ENCODE measurements at regions not wholly inside any gene's neighbourhood (a gene's known extent, or its start where the extent isn't known, plus 50 kb on each side); places are given as distances from the start of the nearest gene placed in this dataset.

DNA sequence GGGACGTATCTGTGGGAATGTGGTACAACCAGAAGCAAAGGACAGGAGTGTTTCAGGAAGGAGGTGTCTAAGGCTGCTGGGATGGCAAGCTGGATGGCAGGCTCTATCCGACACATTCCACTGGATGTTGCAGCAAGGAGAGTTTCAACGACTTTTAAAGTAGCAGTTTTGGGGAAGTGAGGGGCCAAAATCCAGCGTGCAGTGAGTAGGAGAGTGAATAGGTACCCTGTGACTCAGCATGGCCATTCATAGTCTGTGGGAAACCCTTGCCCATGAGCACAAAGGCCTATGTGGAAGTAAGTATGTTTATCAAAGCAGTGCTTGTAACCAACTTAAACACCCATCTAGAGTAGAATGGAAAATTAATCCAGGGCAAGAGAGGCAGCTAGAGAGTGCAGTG, 664.7 kb downstream of the ACTL7B start:
- 48% methylated on average over 4 of the region's 4 CpGs for WGBS (ENCODE audit: insufficient coverage)
- no peaks in the 10 kb centered on the region for H3K9me3 ChIP-seq
- H3K27ac Mint-ChIP-seq: no peak overlapping the region
- H3K4me3 ChIP-seq (ENCODE audit: control insufficient read depth in 1 of 2, extremely low read depth in 1 of 2, low read length in 1 of 2): no peak overlapping the region
- H3K4me1 ChIP-seq (ENCODE audit: control insufficient read depth in 1 of 2, extremely low read depth in 1 of 2, insufficient read depth in 2 of 2, low read length in 2 of 2): no peaks in the 10 kb centered on the region
- H3K4me3 Mint-ChIP-seq: no peak overlapping the region
- ATAC-seq (replicated peaks in 1 of 4) (no peak), DNase-seq (no peak)
- no peak overlapping the region for H3K27ac ChIP-seq (ENCODE audit: low read length)
- POLR2A ChIA-PET: no interaction called here
- H3K36me3 ChIP-seq (ENCODE audit: control insufficient read depth in 2 of 2, extremely low read depth in 1 of 2, insufficient read depth in 1 of 2, low read length in 1 of 2): no peaks in the 10 kb centered on the region
- H3K27me3 ChIP-seq (replicated peaks in 1 of 2; ENCODE audit: control insufficient read depth in 2 of 2, extremely low read depth in 1 of 2, insufficient read depth in 2 of 2, low read length in 1 of 2): no peaks in the 10 kb centered on the region
- H3K27me3 Mint-ChIP-seq: no peaks in the 10 kb centered on the region
- H3K36me3 Mint-ChIP-seq: no peaks in the 10 kb centered on the region
- CTCF ChIA-PET: no interaction called here
- H3K9me3 Mint-ChIP-seq: peaks cover 0 to 21% (median 3%) of the 10 kb centered on the region in 3 donors
- no peaks in the 10 kb centered on the region for H3K4me1 Mint-ChIP-seq

DNA sequence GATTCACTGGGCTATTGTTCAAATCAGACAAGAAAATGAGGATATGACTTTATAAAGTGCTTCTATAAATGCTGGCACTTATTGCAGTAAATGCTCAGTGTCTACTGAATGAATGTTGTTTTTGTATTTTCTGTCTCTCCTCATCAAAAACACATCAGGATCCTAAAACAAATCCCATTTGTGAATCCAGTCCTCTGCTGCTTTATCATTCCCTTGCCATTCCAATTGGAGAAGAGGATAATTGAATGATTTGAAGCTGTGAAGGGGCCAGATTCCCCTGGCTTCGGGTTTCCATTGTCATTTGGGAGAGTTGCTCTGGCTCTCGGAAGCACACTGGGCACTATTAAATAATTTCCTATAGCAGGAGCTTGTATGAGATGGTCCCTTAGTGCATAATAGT, 666.8 kb downstream of the ACTL7B start:
- WGBS (ENCODE audit: insufficient coverage): no CpG with 5 or more reads among the region's 2 CpGs
- H3K27me3 Mint-ChIP-seq: no peaks in the 10 kb centered on the region
- POLR2A ChIA-PET: no interaction called here

DNA sequence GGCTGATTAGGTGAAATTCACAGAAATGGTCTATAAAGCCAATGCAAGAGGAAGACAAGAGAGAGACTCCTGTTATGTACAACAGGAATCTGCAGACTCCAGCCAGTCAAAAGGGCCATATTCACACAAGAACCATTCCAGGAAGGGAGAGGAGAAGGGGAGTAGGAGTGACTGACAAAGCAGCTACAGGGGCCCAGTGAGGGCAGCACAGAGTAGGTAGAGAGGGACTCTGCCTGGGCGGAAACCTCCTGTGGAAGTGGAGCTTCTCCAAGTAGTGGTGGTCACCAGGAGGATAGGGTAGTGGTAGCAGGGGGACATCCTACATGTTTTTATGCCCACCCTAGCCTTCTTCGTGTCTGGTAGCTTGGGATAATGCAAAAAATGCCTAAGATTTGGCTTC, 667.3 kb downstream of the ACTL7B start:
- Histone ChIP-seq H3K36me3 (ENCODE audit: control insufficient read depth in 2 of 2, extremely low read depth in 1 of 2, insufficient read depth in 1 of 2, low read length in 1 of 2) (no peaks in the 10 kb centered on the region), H3K9me3 (no peaks in the 10 kb centered on the region), H3K27ac (ENCODE audit: low read length) (no peak overlapping the region), H3K4me3 (ENCODE audit: control insufficient read depth in 1 of 2, extremely low read depth in 1 of 2, low read length in 1 of 2) (no peak overlapping the region), H3K27me3 (replicated peaks in 1 of 2; ENCODE audit: control insufficient read depth in 2 of 2, extremely low read depth in 1 of 2, insufficient read depth in 2 of 2, low read length in 1 of 2) (no peaks in the 10 kb centered on the region), H3K4me1 (ENCODE audit: control insufficient read depth in 1 of 2, extremely low read depth in 1 of 2, insufficient read depth in 2 of 2, low read length in 2 of 2) (no peaks in the 10 kb centered on the region)
- Mint-ChIP-seq H3K4me1 (no peaks in the 10 kb centered on the region), H3K9me3 (peaks cover 0 to 21% (median 3%) of the 10 kb centered on the region in 3 donors), H3K4me3 (no peak overlapping the region), H3K27ac (no peak overlapping the region), H3K36me3 (no peaks in the 10 kb centered on the region), H3K27me3 (no peaks in the 10 kb centered on the region)
- no CpG with 5 or more reads among the region's 2 CpGs for WGBS (ENCODE audit: insufficient coverage)
- DNase-seq (no peak), ATAC-seq (replicated peaks in 1 of 4) (no peak)
- ChIA-PET CTCF (no interaction called here), POLR2A (no interaction called here)

More for the DNA sequence above, 666.8 kb downstream of the ACTL7B start:
- H3K9me3 Mint-ChIP-seq: peaks cover 0 to 21% (median 3%) of the 10 kb centered on the region in 3 donors
- no peaks in the 10 kb centered on the region for H3K4me1 Mint-ChIP-seq
- Histone ChIP-seq H3K36me3 (ENCODE audit: control insufficient read depth in 2 of 2, extremely low read depth in 1 of 2, insufficient read depth in 1 of 2, low read length in 1 of 2) (no peaks in the 10 kb centered on the region), H3K4me1 (ENCODE audit: control insufficient read depth in 1 of 2, extremely low read depth in 1 of 2, insufficient read depth in 2 of 2, low read length in 2 of 2) (no peaks in the 10 kb centered on the region), H3K27me3 (replicated peaks in 1 of 2; ENCODE audit: control insufficient read depth in 2 of 2, extremely low read depth in 1 of 2, insufficient read depth in 2 of 2, low read length in 1 of 2) (no peaks in the 10 kb centered on the region), H3K27ac (ENCODE audit: low read length) (no peak overlapping the region), H3K9me3 (no peaks in the 10 kb centered on the region), H3K4me3 (ENCODE audit: control insufficient read depth in 1 of 2, extremely low read depth in 1 of 2, low read length in 1 of 2) (no peak overlapping the region)
- CTCF ChIA-PET: interaction anchor here in 1 of 2 donors (0.6 kb wide), 1 partner anchor 1677 kb away, joined by 3 read pairs; no protein-coding TSS in a partner anchor
- H3K36me3 Mint-ChIP-seq: no peaks in the 10 kb centered on the region
- no peak overlapping the region for H3K4me3 Mint-ChIP-seq
- DNase-seq: no peak
- no peak for ATAC-seq (replicated peaks in 1 of 4)
- H3K27ac Mint-ChIP-seq: no peak overlapping the region

DNA sequence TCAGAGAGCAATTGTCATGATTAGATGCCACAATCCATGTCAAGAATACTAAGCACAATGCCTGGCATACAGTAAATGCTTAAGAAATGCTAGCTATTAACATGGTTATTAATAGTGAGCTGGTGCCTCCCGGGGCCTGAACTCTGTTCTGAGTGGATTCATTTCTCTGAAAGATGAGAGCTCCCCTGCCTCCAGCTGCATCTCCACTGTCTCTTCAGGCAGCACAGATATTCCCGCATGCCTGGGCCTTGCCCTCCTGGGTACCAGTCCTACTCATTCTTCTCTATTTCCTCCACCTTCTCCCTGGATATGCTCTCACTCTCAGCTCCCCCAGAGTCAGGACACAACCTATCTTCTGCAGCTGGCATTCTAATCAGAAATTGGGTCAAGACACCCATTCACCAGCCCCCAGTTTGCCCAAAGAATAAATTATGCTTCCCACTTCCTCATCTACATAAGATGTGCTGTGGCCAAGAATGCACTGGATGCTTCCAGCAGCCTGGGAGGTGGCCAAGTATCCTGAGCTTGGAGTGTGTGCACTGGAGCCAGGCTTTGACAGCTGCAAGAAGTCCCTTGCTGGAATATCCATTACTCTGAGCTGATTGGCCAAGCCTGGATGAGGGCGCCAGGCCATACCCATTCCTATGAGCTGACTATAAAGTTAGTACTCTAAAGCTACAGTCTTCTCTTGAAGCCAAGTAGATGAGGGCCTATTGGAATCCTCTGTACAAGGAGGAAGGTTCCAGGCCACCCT, 669.0 kb downstream of the ACTL7B start:
- Histone ChIP-seq H3K9me3 (no peaks in the 10 kb centered on the region), H3K4me3 (ENCODE audit: control insufficient read depth in 1 of 2, extremely low read depth in 1 of 2, low read length in 1 of 2) (no peak overlapping the region), H3K27ac (ENCODE audit: low read length) (no peak overlapping the region), H3K4me1 (ENCODE audit: control insufficient read depth in 1 of 2, extremely low read depth in 1 of 2, insufficient read depth in 2 of 2, low read length in 2 of 2) (no peaks in the 10 kb centered on the region), H3K36me3 (ENCODE audit: control insufficient read depth in 2 of 2, extremely low read depth in 1 of 2, insufficient read depth in 1 of 2, low read length in 1 of 2) (no peaks in the 10 kb centered on the region), H3K27me3 (replicated peaks in 1 of 2; ENCODE audit: control insufficient read depth in 2 of 2, extremely low read depth in 1 of 2, insufficient read depth in 2 of 2, low read length in 1 of 2) (no peaks in the 10 kb centered on the region)
- Mint-ChIP-seq H3K27me3 (no peaks in the 10 kb centered on the region), H3K9me3 (peaks cover 0 to 19% (median 3%) of the 10 kb centered on the region in 3 donors), H3K27ac (no peak overlapping the region), H3K4me3 (no peak overlapping the region), H3K36me3 (no peaks in the 10 kb centered on the region), H3K4me1 (no peaks in the 10 kb centered on the region)
- CTCF ChIA-PET: interaction anchor here in 1 of 2 donors (0.5 kb wide), 1 partner anchor 13 kb away, joined by 6 read pairs; no protein-coding TSS in a partner anchor
- POLR2A ChIA-PET: no interaction called here
- ATAC-seq (replicated peaks in 1 of 4): no peak
- 88% methylated on average over 2 of the region's 3 CpGs for WGBS (ENCODE audit: insufficient coverage)
- DNase-seq: no peak

DNA sequence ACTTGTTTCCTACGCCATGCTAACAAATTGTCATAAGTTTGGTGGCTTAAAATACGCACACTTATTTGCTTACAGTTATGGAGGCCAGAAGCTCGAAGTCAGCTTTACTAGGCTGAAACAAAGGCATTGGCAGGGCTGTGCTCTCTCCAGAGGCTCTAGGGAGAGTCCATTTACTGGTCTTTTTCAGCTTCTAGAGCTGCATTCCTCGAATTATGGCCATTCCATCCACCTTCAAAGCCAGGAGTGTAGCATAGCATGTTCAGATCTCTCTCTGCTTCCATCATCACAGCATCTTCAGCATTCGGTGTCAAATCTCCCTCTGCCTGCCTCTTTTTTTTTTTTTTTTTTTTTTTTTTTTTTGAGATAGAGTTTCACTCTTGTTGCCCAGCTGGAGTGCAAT, 670.2 kb downstream of the ACTL7B start:
- H3K9me3 ChIP-seq: no peaks in the 10 kb centered on the region
- Mint-ChIP-seq H3K27ac (no peak overlapping the region), H3K27me3 (no peaks in the 10 kb centered on the region), H3K4me1 (no peaks in the 10 kb centered on the region), H3K9me3 (peaks cover 0 to 21% (median 3%) of the 10 kb centered on the region in 3 donors), H3K4me3 (no peak overlapping the region), H3K36me3 (no peaks in the 10 kb centered on the region)
- H3K4me3 ChIP-seq (ENCODE audit: control insufficient read depth in 1 of 2, extremely low read depth in 1 of 2, low read length in 1 of 2): no peak overlapping the region
- H3K4me1 ChIP-seq (ENCODE audit: control insufficient read depth in 1 of 2, extremely low read depth in 1 of 2, insufficient read depth in 2 of 2, low read length in 2 of 2): no peaks in the 10 kb centered on the region
- ATAC-seq (replicated peaks in 1 of 4) (no peak), DNase-seq (no peak)
- H3K27me3 ChIP-seq (replicated peaks in 1 of 2; ENCODE audit: control insufficient read depth in 2 of 2, extremely low read depth in 1 of 2, insufficient read depth in 2 of 2, low read length in 1 of 2): no peaks in the 10 kb centered on the region
- ChIA-PET POLR2A (interaction anchor here in 1 of 2 donors (0.5 kb wide), 1 partner anchor 9 kb away, joined by 3 read pairs; no protein-coding TSS in a partner anchor), CTCF (interaction anchor here in 1 of 2 donors (0.6 kb wide), 1 partner anchor 211 kb away, joined by 4 read pairs; no protein-coding TSS in a partner anchor)
- WGBS (ENCODE audit: insufficient coverage): 87% methylated on average over 3 of the region's 5 CpGs
- no peaks in the 10 kb centered on the region for H3K36me3 ChIP-seq (ENCODE audit: control insufficient read depth in 2 of 2, extremely low read depth in 1 of 2, insufficient read depth in 1 of 2, low read length in 1 of 2)
- H3K27ac ChIP-seq (ENCODE audit: low read length): no peak overlapping the region

DNA sequence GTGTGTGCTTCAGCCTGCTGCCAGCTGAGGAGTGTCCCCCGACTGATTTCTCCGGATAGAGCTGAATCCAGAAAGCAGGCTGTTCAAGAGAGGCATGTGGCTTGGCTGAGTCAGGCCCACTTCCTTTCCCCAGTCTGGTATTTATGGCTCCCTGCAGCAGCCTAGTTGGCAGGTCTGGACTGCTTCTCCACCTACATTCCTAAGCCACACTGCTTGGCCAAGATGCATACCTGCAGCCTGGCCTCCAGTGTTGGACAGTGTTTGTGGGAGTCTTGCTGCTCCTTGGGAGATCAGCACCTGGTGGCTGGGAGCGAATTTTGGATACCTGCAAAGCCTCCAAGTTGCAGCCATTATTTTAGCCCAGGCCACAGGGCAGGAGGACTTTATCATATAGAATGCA, 670.8 kb downstream of the ACTL7B start:
- no peaks in the 10 kb centered on the region for H3K27me3 Mint-ChIP-seq
- H3K4me3 ChIP-seq (ENCODE audit: control insufficient read depth in 1 of 2, extremely low read depth in 1 of 2, low read length in 1 of 2): no peak overlapping the region
- no peaks in the 10 kb centered on the region for H3K4me1 Mint-ChIP-seq
- no peaks in the 10 kb centered on the region for H3K36me3 Mint-ChIP-seq
- 37% methylated on average over 2 of the region's 3 CpGs for WGBS (ENCODE audit: insufficient coverage)
- H3K4me3 Mint-ChIP-seq: no peak overlapping the region
- no peak overlapping the region for H3K27ac Mint-ChIP-seq
- no peaks in the 10 kb centered on the region for H3K27me3 ChIP-seq (replicated peaks in 1 of 2; ENCODE audit: control insufficient read depth in 2 of 2, extremely low read depth in 1 of 2, insufficient read depth in 2 of 2, low read length in 1 of 2)
- POLR2A ChIA-PET: no interaction called here
- H3K27ac ChIP-seq (ENCODE audit: low read length): no peak overlapping the region
- H3K9me3 ChIP-seq: no peaks in the 10 kb centered on the region
- no peaks in the 10 kb centered on the region for H3K36me3 ChIP-seq (ENCODE audit: control insufficient read depth in 2 of 2, extremely low read depth in 1 of 2, insufficient read depth in 1 of 2, low read length in 1 of 2)
- CTCF ChIA-PET: interaction anchor here in 1 of 2 donors (0.5 kb wide), 1 partner anchor 1635 kb away, joined by 3 read pairs; no protein-coding TSS in a partner anchor
- DNase-seq: no peak
- no peaks in the 10 kb centered on the region for H3K4me1 ChIP-seq (ENCODE audit: control insufficient read depth in 1 of 2, extremely low read depth in 1 of 2, insufficient read depth in 2 of 2, low read length in 2 of 2)
- no peak for ATAC-seq (replicated peaks in 1 of 4)
- peaks cover 0 to 18% (median 3%) of the 10 kb centered on the region in 3 donors for H3K9me3 Mint-ChIP-seq
